ENCODE measurements at regions not wholly inside any gene's neighbourhood (a gene's known extent, or its start where the extent isn't known, plus 50 kb on each side); places are given as distances from the start of the nearest gene placed in this dataset.
"Not testable (repeated sequence)": the region's sequence is repeated elsewhere in the genome, so short reads cannot be mapped to it uniquely, and the experiment has no call there.

DNA sequence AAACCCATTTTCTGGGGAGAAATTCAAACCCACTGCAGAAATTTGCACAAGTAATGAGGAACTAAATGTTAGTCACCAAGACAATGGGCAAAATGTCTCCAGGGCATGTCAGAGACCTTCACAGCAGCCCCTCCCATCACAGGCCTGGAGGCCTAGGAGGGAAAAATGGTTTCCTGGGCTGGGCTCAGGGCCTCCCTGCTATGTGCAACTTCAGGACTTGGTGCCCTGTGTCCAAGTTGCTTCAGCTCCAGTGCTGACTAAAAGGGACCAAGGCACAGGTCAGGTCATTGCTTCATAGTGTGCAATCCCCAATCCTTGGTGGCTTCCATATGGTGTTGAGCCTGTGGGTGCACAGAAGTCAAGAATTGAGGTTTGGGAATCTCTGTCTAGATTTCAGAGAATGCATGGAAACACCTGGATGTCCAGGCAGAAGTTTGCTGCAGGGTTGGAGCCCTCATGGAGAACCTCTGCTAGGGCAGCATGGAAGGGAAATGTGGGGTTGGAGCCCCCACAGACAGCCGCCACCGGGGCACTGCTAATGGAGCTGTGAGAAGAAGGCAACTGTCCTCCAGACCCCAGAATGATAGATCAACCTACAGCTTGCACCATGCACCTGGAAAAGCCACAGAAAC is 358.2 kb upstream of the C1orf174 start:
- no CpG with 5 or more reads among the region's 2 CpGs for WGBS, 2 experiments (ENCODE audit: extremely low coverage in 2 of 2, insufficient read length in 1 of 2)
- H3K23ac ChIP-seq (ENCODE audit: low read depth, low read length); H3K9me1 ChIP-seq (ENCODE audit: insufficient read depth, low read length); CTCF ChIA-PET; H3K79me1 ChIP-seq (ENCODE audit: low read depth in 1 of 2, low read length in 2 of 2); dilution Hi-C loops (cut with HindIII; ENCODE audit: low sequenced_read_pairs, unreplicated experiment); H2BK20ac ChIP-seq (ENCODE audit: low read depth, low read length); ATAC-seq (ENCODE audit: low read depth); intact Hi-C loops (cut with micrococcal nuclease); H2BK15ac ChIP-seq (ENCODE audit: low read depth, low read length); H3K27me3 ChIP-seq (ENCODE audit: control insufficient read depth, insufficient read depth, low read length); H4K5ac ChIP-seq (ENCODE audit: low read depth, low read length); H3K4me3 ChIP-seq (ENCODE audit: insufficient read depth, low read depth, low read length); H3K14ac ChIP-seq (replicated peaks; ENCODE audit: low read depth, low read length); H2AK9ac ChIP-seq (replicated peaks; ENCODE audit: low read depth, low read length, poor library complexity); in situ Hi-C loops (cut with MboI; ENCODE audit: low sequenced_read_pairs); H4K8ac ChIP-seq (ENCODE audit: low read depth in 2 of 2, low read length in 2 of 2); BruUV-seq (replicated peaks); H2BK120ac ChIP-seq (ENCODE audit: low read depth, low read length); H2AFZ ChIP-seq (replicated peaks; ENCODE audit: low read length, poor library complexity); H3K4me1 ChIP-seq (ENCODE audit: control insufficient read depth, insufficient read depth, low read length); H3K4ac ChIP-seq (ENCODE audit: low read depth, low read length); H3K4me2 ChIP-seq (ENCODE audit: low read depth, low read length); H3K56ac ChIP-seq (ENCODE audit: extremely low read depth, insufficient read depth, low read length); H3K36me3 ChIP-seq (ENCODE audit: control insufficient read depth, insufficient read depth, low read length); H4K20me1 ChIP-seq (ENCODE audit: insufficient read depth, low read length); H3K18ac ChIP-seq (ENCODE audit: low read depth, low read length); H3K27ac ChIP-seq (ENCODE audit: insufficient read depth, low read length); H4K91ac ChIP-seq (ENCODE audit: insufficient read depth, low read depth, low read length); H2AK5ac ChIP-seq (ENCODE audit: low read depth, low read length); DNase-seq; POLR2A ChIA-PET (ENCODE audit: unreplicated experiment); H2BK5ac ChIP-seq (ENCODE audit: low read depth, low read length, poor library complexity, severe bottlenecking); H3K9ac ChIP-seq (ENCODE audit: low read depth, low read length): not testable (repeated sequence)
- H3K9me3 ChIP-seq (ENCODE audit: control insufficient read depth, insufficient read depth, low read length), result peaks cover 22% of the 10 kb centered on the region
